ENCODE measurements at regions not wholly inside any gene's neighbourhood (a gene's known extent, or its start where the extent isn't known, plus 50 kb on each side); places are given as distances from the start of the nearest gene placed in this dataset.
"Not testable (repeated sequence)": the region's sequence is repeated elsewhere in the genome, so short reads cannot be mapped to it uniquely, and the experiment has no call there.

- DNase-seq = no peak
Measured at GRCh38 chr7:49486974-49487829, 286.2 kb upstream of the VWC2 start.

- DNase-seq = no peak
Measured at GRCh38 chr7:49487830-49488140, 285.7 kb upstream of the VWC2 start.

GRCh38 chr7:49488573-49488972, 284.9 kb upstream of the VWC2 start:
- DNase-seq = no peak

- DNase-seq = no peak
Measured at GRCh38 chr7:49497471-49497870, 276.0 kb upstream of the VWC2 start.

- DNase-seq = no peak
Measured at GRCh38 chr7:49500741-49501140, 272.7 kb upstream of the VWC2 start.

GRCh38 chr7:49507206-49507605, 266.2 kb upstream of the VWC2 start:
- DNase-seq = not testable (repeated sequence)

- no peak for DNase-seq
Measured at GRCh38 chr7:49513911-49514310, 259.5 kb upstream of the VWC2 start.

- no peak for DNase-seq
Measured at GRCh38 chr7:49520951-49521350, 252.5 kb upstream of the VWC2 start.

GRCh38 chr7:49522111-49522510, 251.3 kb upstream of the VWC2 start:
- DNase-seq = no peak

GRCh38 chr7:49523870-49524269, 249.6 kb upstream of the VWC2 start:
- DNase-seq = no peak

- no peak for DNase-seq
Measured at GRCh38 chr7:49527182-49527581, 246.3 kb upstream of the VWC2 start.

- no peak for DNase-seq
Measured at GRCh38 chr7:49530481-49530880, 243.0 kb upstream of the VWC2 start.

- DNase-seq = no peak
Measured at GRCh38 chr7:49563693-49564378, 209.6 kb upstream of the VWC2 start.

- no peak for DNase-seq
Measured at GRCh38 chr7:49564379-49564714, 209.1 kb upstream of the VWC2 start.

GRCh38 chr7:49577576-49577975, 195.9 kb upstream of the VWC2 start:
- DNase-seq = no peak

GRCh38 chr7:49579408-49579807, 194.0 kb upstream of the VWC2 start:
- no peak for DNase-seq

- DNase-seq = no peak
Measured at GRCh38 chr7:49580000-49580399, 193.4 kb upstream of the VWC2 start.

GRCh38 chr7:49580761-49581160, 192.7 kb upstream of the VWC2 start:
- no peak for DNase-seq

- no peak for DNase-seq
Measured at GRCh38 chr7:49583440-49583839, 190.0 kb upstream of the VWC2 start.

GRCh38 chr7:49596701-49597491, 176.5 kb upstream of the VWC2 start:
- DNase-seq = no peak

GRCh38 chr7:49597805-49598204, 175.6 kb upstream of the VWC2 start:
- DNase-seq = no peak

- no peak for DNase-seq
Measured at GRCh38 chr7:49611951-49612350, 161.5 kb upstream of the VWC2 start.

GRCh38 chr7:49613759-49614158, 159.7 kb upstream of the VWC2 start:
- DNase-seq = no peak

GRCh38 chr7:49614974-49615373, 158.5 kb upstream of the VWC2 start:
- not testable (repeated sequence) for DNase-seq

All from activated CD4-positive, alpha-beta T cell treated with anti-CD3 and anti-CD28 coated beads, Interleukin-2, amount 50 U/mL, for 48 hours (primary cell).